WI38 (cell line): ENCODE measurements at regions not wholly inside any gene's neighbourhood (a gene's known extent, or its start where the extent isn't known, plus 50 kb on each side); places are given as distances from the start of the nearest gene placed in this dataset.

Experiments used
- H3K4me3 ChIP-seq: 2 replicates; pipeline ENCODE4 v1.5.1; 2011; ENCODE audit warnings: low read depth, mild to moderate bottlenecking, control low read depth, low read length
- TF ChIP-seq, protein P1 (sequence below): IDR thresholded peaks from 2 replicates; pipeline ENCODE4 v1.5.1; 2012; ENCODE audit warnings: low read depth, mild to moderate bottlenecking, control low read depth, low read length

DNA sequence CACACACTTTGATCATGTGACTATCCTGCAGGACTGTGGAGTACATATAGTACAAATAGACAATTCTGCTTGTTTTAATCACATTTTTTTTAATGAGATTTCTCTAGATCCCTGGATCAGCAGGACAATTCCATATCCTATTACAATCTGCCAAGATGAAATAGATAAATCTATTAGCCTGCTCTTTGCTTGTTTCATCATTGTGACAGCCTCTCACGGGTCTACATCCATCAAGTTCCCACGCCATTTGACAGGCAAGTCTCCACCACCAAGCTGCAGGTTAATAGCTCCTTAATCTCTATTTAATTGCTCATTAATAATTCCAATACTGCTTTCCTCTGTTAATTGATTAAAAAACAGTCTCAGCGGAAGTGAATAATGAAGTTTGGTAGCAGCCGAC, 671.5 kb downstream of the CCSER2 start:
- TF ChIP-seq, protein P1, sequence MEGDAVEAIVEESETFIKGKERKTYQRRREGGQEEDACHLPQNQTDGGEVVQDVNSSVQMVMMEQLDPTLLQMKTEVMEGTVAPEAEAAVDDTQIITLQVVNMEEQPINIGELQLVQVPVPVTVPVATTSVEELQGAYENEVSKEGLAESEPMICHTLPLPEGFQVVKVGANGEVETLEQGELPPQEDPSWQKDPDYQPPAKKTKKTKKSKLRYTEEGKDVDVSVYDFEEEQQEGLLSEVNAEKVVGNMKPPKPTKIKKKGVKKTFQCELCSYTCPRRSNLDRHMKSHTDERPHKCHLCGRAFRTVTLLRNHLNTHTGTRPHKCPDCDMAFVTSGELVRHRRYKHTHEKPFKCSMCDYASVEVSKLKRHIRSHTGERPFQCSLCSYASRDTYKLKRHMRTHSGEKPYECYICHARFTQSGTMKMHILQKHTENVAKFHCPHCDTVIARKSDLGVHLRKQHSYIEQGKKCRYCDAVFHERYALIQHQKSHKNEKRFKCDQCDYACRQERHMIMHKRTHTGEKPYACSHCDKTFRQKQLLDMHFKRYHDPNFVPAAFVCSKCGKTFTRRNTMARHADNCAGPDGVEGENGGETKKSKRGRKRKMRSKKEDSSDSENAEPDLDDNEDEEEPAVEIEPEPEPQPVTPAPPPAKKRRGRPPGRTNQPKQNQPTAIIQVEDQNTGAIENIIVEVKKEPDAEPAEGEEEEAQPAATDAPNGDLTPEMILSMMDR, result no peak
- H3K4me3 ChIP-seq, result no peak overlapping the region

GRCh38 chr10:85003083-85003482, 674.7 kb downstream of the CCSER2 start:
- no peak overlapping the region for H3K4me3 ChIP-seq
- TF ChIP-seq, protein P1, result no peak

GRCh38 chr10:85008488-85009184, 680.2 kb downstream of the CCSER2 start:
- H3K4me3 ChIP-seq, result no peak overlapping the region
- TF ChIP-seq, protein P1, result no peak

DNA sequence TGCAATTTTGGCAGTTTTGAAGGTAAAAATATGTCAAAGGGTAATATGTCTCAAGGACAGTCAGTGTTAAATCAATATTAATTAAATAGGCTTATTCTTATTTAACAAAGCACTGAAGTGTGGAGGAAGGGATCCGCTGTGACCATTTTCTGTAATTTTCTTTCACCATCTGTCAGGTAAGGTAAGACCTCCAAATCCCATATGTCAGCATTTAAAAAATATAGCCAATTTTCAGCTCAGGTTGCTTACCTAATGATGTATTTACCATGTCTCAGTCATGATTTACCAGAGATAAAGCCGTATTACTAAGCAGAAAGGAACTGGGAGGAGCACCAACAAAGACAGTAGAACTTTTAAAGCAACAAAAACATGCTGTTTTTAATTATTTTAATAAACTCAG, 683.9 kb downstream of the CCSER2 start:
- TF ChIP-seq, protein P1, result no peak
- no peak overlapping the region for H3K4me3 ChIP-seq

- H3K4me3 ChIP-seq, result no peak overlapping the region
- TF ChIP-seq, protein P1, result no peak
Measured at GRCh38 chr10:85026878-85027467, 698.6 kb downstream of the CCSER2 start.

DNA sequence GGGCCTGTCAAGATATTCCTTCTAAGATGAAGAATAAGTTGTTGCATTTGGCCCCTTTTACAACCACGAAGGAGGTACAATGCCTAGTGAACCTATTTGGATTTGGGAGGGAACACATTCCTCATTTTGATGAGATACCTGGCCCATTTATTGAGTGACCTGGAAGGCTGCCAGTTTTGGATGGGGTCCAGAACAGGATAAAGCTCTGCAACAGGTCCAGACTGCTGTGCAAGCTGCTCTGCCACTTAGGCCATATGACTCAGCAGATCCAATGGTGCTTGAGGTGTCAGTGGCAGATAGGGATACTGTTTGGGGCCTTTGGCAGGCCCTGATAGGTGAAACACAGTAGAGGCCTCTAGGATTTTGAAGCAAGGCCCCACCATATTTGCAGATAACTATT, 704.6 kb downstream of the CCSER2 start:
- TF ChIP-seq, protein P1, result no peak
- H3K4me3 ChIP-seq, result no peak overlapping the region

DNA sequence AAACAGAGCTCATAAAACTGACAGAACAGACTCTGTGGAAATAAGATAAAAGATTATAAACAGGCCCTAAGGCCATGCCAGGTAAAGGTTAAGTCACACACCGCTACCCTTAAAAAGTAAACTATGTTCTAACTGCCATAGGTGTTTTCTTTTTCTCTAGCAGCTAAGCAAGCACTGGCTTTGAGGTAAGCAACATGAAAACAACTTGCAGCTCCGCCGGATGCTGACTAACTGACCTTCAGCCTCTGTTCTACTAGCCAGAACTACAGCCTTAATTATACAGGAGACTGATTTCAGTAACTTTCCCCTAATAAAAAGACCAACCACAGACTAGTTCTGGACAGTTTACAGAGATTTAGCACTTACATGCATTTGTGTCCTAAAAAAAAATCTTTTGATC, 708.3 kb downstream of the CCSER2 start:
- TF ChIP-seq, protein P1, result no peak
- no peak overlapping the region for H3K4me3 ChIP-seq
